ENCODE measurements at regions not wholly inside any gene's neighbourhood (a gene's known extent, or its start where the extent isn't known, plus 50 kb on each side); places are given as distances from the start of the nearest gene placed in this dataset.

- Mint-ChIP-seq H3K4me1 (ENCODE audit: low read depth, unreplicated experiment) (no peaks in the 10 kb centered on the region), H3K36me3 (ENCODE audit: unreplicated experiment) (peaks cover 17% of the 10 kb centered on the region), H3K9me3 (ENCODE audit: unreplicated experiment) (no peaks in the 10 kb centered on the region), H3K4me3 (ENCODE audit: unreplicated experiment) (no peak overlapping the region), H3K27me3 (ENCODE audit: unreplicated experiment) (peaks cover 2% of the 10 kb centered on the region), H3K27ac (ENCODE audit: unreplicated experiment) (no peak overlapping the region)
- no peak for DNase-seq
- no peak for TF ChIP-seq CTCF (IDR thresholded peaks at IDR 0.05; ENCODE audit: partially characterized antibody, unreplicated experiment)
These were observed 243.2 kb downstream of the CPE start for GRCh38 chr4:165621983-165622382.

- no peaks in the 10 kb centered on the region for H3K9me3 Mint-ChIP-seq (ENCODE audit: unreplicated experiment)
- no peak overlapping the region for H3K4me3 Mint-ChIP-seq (ENCODE audit: unreplicated experiment)
- DNase-seq: no peak
- no peak overlapping the region for H3K27ac Mint-ChIP-seq (ENCODE audit: unreplicated experiment)
- no peaks in the 10 kb centered on the region for H3K4me1 Mint-ChIP-seq (ENCODE audit: low read depth, unreplicated experiment)
- no peak for TF ChIP-seq CTCF (IDR thresholded peaks at IDR 0.05; ENCODE audit: partially characterized antibody, unreplicated experiment)
- peaks cover 2% of the 10 kb centered on the region for H3K27me3 Mint-ChIP-seq (ENCODE audit: unreplicated experiment)
- no peaks in the 10 kb centered on the region for H3K36me3 Mint-ChIP-seq (ENCODE audit: unreplicated experiment)
These were observed 246.5 kb downstream of the CPE start for GRCh38 chr4:165625281-165625680.

GRCh38 chr4:165626316-165626715 is 246.7 kb upstream of the TLL1 start:
- no peaks in the 10 kb centered on the region for H3K9me3 Mint-ChIP-seq (ENCODE audit: unreplicated experiment)
- H3K4me3 Mint-ChIP-seq (ENCODE audit: unreplicated experiment): no peak overlapping the region
- TF ChIP-seq CTCF (IDR thresholded peaks at IDR 0.05; ENCODE audit: partially characterized antibody, unreplicated experiment): no peak
- no peaks in the 10 kb centered on the region for H3K27me3 Mint-ChIP-seq (ENCODE audit: unreplicated experiment)
- no peaks in the 10 kb centered on the region for H3K36me3 Mint-ChIP-seq (ENCODE audit: unreplicated experiment)
- no peak overlapping the region for H3K27ac Mint-ChIP-seq (ENCODE audit: unreplicated experiment)
- DNase-seq: no peak
- no peaks in the 10 kb centered on the region for H3K4me1 Mint-ChIP-seq (ENCODE audit: low read depth, unreplicated experiment)

- no peak for DNase-seq
- no peaks in the 10 kb centered on the region for H3K4me1 Mint-ChIP-seq (ENCODE audit: low read depth, unreplicated experiment)
- no peaks in the 10 kb centered on the region for H3K36me3 Mint-ChIP-seq (ENCODE audit: unreplicated experiment)
- H3K27me3 Mint-ChIP-seq (ENCODE audit: unreplicated experiment): no peaks in the 10 kb centered on the region
- H3K4me3 Mint-ChIP-seq (ENCODE audit: unreplicated experiment): no peak overlapping the region
- no peak overlapping the region for H3K27ac Mint-ChIP-seq (ENCODE audit: unreplicated experiment)
- no peak for TF ChIP-seq CTCF (IDR thresholded peaks at IDR 0.05; ENCODE audit: partially characterized antibody, unreplicated experiment)
- no peaks in the 10 kb centered on the region for H3K9me3 Mint-ChIP-seq (ENCODE audit: unreplicated experiment)
These were observed 245.9 kb upstream of the TLL1 start for GRCh38 chr4:165627128-165627527.

GRCh38 chr4:165627548-165627947 is 245.5 kb upstream of the TLL1 start:
- TF ChIP-seq CTCF (IDR thresholded peaks at IDR 0.05; ENCODE audit: partially characterized antibody, unreplicated experiment): no peak
- Mint-ChIP-seq H3K36me3 (ENCODE audit: unreplicated experiment) (no peaks in the 10 kb centered on the region), H3K4me1 (ENCODE audit: low read depth, unreplicated experiment) (no peaks in the 10 kb centered on the region), H3K9me3 (ENCODE audit: unreplicated experiment) (no peaks in the 10 kb centered on the region), H3K4me3 (ENCODE audit: unreplicated experiment) (no peak overlapping the region), H3K27me3 (ENCODE audit: unreplicated experiment) (no peaks in the 10 kb centered on the region), H3K27ac (ENCODE audit: unreplicated experiment) (no peak overlapping the region)
- no peak for DNase-seq
